HG02973 (cell line): ENCODE measurements at regions not wholly inside any gene's neighbourhood (a gene's known extent, or its start where the extent isn't known, plus 50 kb on each side); places are given as distances from the start of the nearest gene placed in this dataset.

Source experiments
- ATAC-seq: cut with Tn5 transposase; IDR thresholded peaks from one replicate; pipeline ENCODE4 v1.9.1; 2021; ENCODE audit warnings: moderate library complexity; ENCODE audit not compliant: unreplicated experiment

- ATAC-seq, result no peak
These were observed 62.7 kb upstream of the EXOC4 start for GRCh38 chr7:133190172-133190528.

GRCh38 chr7:133190650-133191049 is 62.2 kb upstream of the EXOC4 start:
- ATAC-seq, result no peak

- ATAC-seq, result no peak
These were observed 61.1 kb upstream of the EXOC4 start for GRCh38 chr7:133191787-133192186.

GRCh38 chr7:133195868-133196267 is 57.0 kb upstream of the EXOC4 start:
- no peak for ATAC-seq

GRCh38 chr7:133196856-133197612 is 55.8 kb upstream of the EXOC4 start:
- no peak for ATAC-seq

- no peak for ATAC-seq
These were observed 54.8 kb upstream of the EXOC4 start for GRCh38 chr7:133197972-133198544.

GRCh38 chr7:133199831-133200230 is 53.0 kb upstream of the EXOC4 start:
- no peak for ATAC-seq

GRCh38 chr7:133201470-133201869 is 51.4 kb upstream of the EXOC4 start:
- ATAC-seq, result no peak

GRCh38 chr7:133202942-133203341 is 49.9 kb upstream of the EXOC4 start:
- no peak for ATAC-seq
